ENCODE measurements at regions not wholly inside any gene's neighbourhood (a gene's known extent, or its start where the extent isn't known, plus 50 kb on each side); places are given as distances from the start of the nearest gene placed in this dataset.

DNA sequence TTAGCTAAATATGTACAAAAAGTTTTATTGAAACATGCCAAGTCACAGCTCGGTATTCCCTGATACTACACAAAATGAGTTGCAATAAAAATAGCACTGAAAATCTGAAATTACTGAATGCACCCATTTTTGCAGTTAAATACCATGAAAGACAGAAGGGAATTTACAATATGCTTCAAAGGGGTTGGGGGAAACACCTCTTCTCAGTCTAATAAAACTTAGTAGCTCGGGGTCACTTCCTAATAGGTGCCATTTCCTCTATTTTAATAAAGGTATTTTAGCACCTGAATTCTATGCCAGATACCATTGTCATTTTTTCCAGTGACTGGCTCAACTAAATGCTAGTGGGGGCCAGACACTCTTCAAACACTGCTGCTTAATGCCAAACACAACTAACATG, 204.1 kb upstream of the MEF2C start:
- Histone ChIP-seq H3K79me2 (no peaks in the 10 kb centered on the region), H4K20me1 (ENCODE audit: insufficient read depth, poor library complexity, severe bottlenecking) (no peaks in the 10 kb centered on the region), H3K36me3 (replicated peaks; ENCODE audit: insufficient read depth, low read depth) (no peaks in the 10 kb centered on the region), H3K27ac (no peak overlapping the region), H3K27me3 (no peaks in the 10 kb centered on the region), H3K9me3 (ENCODE audit: low read depth) (no peaks in the 10 kb centered on the region), H3K4me2 (no peak overlapping the region), H3K9me2 (replicated peaks; ENCODE audit: insufficient read depth) (no peaks in the 10 kb centered on the region), H3K4me1 (ENCODE audit: insufficient read depth) (no peaks in the 10 kb centered on the region), H2AFZ (no peak overlapping the region), H3K4me3 (no peak overlapping the region)
- no peak for TF ChIP-seq EZH2 (IDR thresholded peaks at IDR 0.05; ENCODE audit: borderline replicate concordance)
- TF ChIP-seq, protein P1, sequence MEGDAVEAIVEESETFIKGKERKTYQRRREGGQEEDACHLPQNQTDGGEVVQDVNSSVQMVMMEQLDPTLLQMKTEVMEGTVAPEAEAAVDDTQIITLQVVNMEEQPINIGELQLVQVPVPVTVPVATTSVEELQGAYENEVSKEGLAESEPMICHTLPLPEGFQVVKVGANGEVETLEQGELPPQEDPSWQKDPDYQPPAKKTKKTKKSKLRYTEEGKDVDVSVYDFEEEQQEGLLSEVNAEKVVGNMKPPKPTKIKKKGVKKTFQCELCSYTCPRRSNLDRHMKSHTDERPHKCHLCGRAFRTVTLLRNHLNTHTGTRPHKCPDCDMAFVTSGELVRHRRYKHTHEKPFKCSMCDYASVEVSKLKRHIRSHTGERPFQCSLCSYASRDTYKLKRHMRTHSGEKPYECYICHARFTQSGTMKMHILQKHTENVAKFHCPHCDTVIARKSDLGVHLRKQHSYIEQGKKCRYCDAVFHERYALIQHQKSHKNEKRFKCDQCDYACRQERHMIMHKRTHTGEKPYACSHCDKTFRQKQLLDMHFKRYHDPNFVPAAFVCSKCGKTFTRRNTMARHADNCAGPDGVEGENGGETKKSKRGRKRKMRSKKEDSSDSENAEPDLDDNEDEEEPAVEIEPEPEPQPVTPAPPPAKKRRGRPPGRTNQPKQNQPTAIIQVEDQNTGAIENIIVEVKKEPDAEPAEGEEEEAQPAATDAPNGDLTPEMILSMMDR (IDR thresholded peaks at IDR 0.05; ENCODE audit: poor library complexity), result no peak
- no peak for TF ChIP-seq EZH2phosphoT487 (IDR thresholded peaks at IDR 0.05; ENCODE audit: low read depth, severe bottlenecking, unreplicated experiment)
- 86% methylated on average over 2 of the region's 2 CpGs for WGBS (ENCODE audit: low lambda C conversion rate, missing lambda C conversion rate)
- DNase-seq (ENCODE audit: low spot score), result no peak

DNA sequence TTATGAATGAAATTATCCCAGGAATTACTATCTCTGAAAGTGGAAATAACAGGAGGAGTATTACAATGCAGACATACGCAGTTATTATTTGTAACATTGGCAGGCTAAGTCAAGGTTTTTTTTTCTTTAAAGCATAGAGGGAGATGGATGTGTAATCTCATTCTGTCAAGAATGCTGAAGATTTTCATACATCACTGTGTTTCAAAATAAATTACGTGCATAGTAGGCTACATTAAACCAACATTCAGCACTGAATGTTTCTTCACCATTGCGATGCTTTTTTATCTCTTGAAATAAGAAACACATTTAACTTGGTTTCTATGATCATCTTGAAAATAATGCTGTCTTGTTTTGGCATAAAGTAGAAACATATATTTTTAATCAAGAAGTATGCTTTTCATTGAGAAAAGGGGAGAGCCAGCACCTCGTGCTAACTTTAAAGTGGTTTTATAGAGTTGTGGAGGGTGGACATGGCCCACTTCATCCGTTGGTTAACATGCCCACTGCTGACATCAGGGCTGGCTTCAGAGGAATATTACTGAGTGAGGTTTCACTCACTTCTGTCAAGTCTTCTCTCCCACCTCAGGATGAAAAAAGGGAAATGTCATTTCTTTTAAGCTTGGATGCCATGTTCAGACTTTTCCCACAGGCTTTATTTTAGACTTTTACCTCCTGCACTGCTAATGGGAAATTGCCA, 203.6 kb upstream of the MEF2C start:
- no peaks in the 10 kb centered on the region for H3K36me3 ChIP-seq (replicated peaks; ENCODE audit: insufficient read depth, low read depth)
- H3K4me3 ChIP-seq, result no peak overlapping the region
- H3K9me3 ChIP-seq (ENCODE audit: low read depth), result no peaks in the 10 kb centered on the region
- no peaks in the 10 kb centered on the region for H3K27me3 ChIP-seq
- no peaks in the 10 kb centered on the region for H3K9me2 ChIP-seq (replicated peaks; ENCODE audit: insufficient read depth)
- no peaks in the 10 kb centered on the region for H3K4me1 ChIP-seq (ENCODE audit: insufficient read depth)
- H2AFZ ChIP-seq, result no peak overlapping the region
- H4K20me1 ChIP-seq (ENCODE audit: insufficient read depth, poor library complexity, severe bottlenecking), result no peaks in the 10 kb centered on the region
- no peak overlapping the region for H3K27ac ChIP-seq
- DNase-seq (ENCODE audit: low spot score), result no peak
- no peaks in the 10 kb centered on the region for H3K79me2 ChIP-seq
- 91% methylated on average over 5 of the region's 5 CpGs for WGBS (ENCODE audit: low lambda C conversion rate, missing lambda C conversion rate)
- TF ChIP-seq, protein P1 (IDR thresholded peaks at IDR 0.05; ENCODE audit: poor library complexity), result no peak
- no peak for TF ChIP-seq EZH2 (IDR thresholded peaks at IDR 0.05; ENCODE audit: borderline replicate concordance)
- no peak for TF ChIP-seq EZH2phosphoT487 (IDR thresholded peaks at IDR 0.05; ENCODE audit: low read depth, severe bottlenecking, unreplicated experiment)
- no peak overlapping the region for H3K4me2 ChIP-seq

DNA sequence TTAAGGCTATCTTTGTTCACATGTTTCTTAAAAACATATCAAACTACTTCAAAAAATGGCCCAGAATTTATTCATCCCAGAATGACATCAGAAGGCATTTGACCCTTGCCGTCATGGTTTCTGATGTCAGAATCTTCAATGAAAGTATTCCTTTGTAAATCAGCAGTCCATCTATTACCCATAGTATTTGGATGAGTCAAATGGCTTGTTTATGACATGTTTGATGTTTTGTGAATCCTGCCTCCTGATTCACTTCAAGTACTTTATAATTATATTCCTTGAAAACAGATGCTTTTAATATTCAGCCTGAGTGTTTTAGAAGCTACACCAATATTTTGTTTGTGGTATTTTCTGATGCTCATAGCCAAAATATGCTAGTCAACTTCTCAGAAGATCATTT, 200.8 kb upstream of the MEF2C start:
- TF ChIP-seq, protein P1 (IDR thresholded peaks at IDR 0.05; ENCODE audit: poor library complexity), result no peak
- no peak for TF ChIP-seq EZH2phosphoT487 (IDR thresholded peaks at IDR 0.05; ENCODE audit: low read depth, severe bottlenecking, unreplicated experiment)
- H3K4me3 ChIP-seq, result no peak overlapping the region

More for the DNA sequence above, 200.8 kb upstream of the MEF2C start:
- H2AFZ ChIP-seq, result no peak overlapping the region
- no peaks in the 10 kb centered on the region for H3K9me2 ChIP-seq (replicated peaks; ENCODE audit: insufficient read depth)
- no peaks in the 10 kb centered on the region for H3K27me3 ChIP-seq
- no peaks in the 10 kb centered on the region for H3K9me3 ChIP-seq (ENCODE audit: low read depth)
- no peaks in the 10 kb centered on the region for H3K36me3 ChIP-seq (replicated peaks; ENCODE audit: insufficient read depth, low read depth)
- no peaks in the 10 kb centered on the region for H3K79me2 ChIP-seq
- H3K27ac ChIP-seq, result no peak overlapping the region
- H3K4me2 ChIP-seq, result no peak overlapping the region
- 97% methylated on average over 1 of the region's 1 CpG for WGBS (ENCODE audit: low lambda C conversion rate, missing lambda C conversion rate)
- no peaks in the 10 kb centered on the region for H3K4me1 ChIP-seq (ENCODE audit: insufficient read depth)
- no peak for DNase-seq (ENCODE audit: low spot score)
- H4K20me1 ChIP-seq (ENCODE audit: insufficient read depth, poor library complexity, severe bottlenecking), result no peaks in the 10 kb centered on the region
